Natural killer cell (primary cell): ENCODE measurements at regions not wholly inside any gene's neighbourhood (a gene's known extent, or its start where the extent isn't known, plus 50 kb on each side); places are given as distances from the start of the nearest gene placed in this dataset.

ENCODE experiments used
- ATAC-seq, 3 donors: fragments of 150-1000 bp in 2 of 3; fragments of 200-7000 bp in 1 of 3; cut with Tn5 transposase; 1 replicate in 1 of 3; 2 replicates in 2 of 3; pipeline ENCODE4 v1.10.0; 2021; ENCODE audit warnings: mild to moderate bottlenecking in 2 of 3, moderate library complexity in 2 of 3
- DNase-seq, 2 donors: peaks; one replicate each; pipeline versions ENCODE4 v3.0.0 to v3.0.0-alpha.2; 2013 to 2021; ENCODE audit warnings: mixed read lengths in 1 of 2
- H3K27ac ChIP-seq: one replicate; pipeline ENCODE4 v1.5.1; 2013; ENCODE audit warnings: mild to moderate bottlenecking, low read length
- H3K27me3 ChIP-seq: one replicate; pipeline ENCODE4 v1.6.1; 2013; ENCODE audit warnings: low read length; ENCODE audit not compliant: control insufficient read depth, insufficient read depth
- H3K36me3 ChIP-seq: one replicate; pipeline ENCODE4 v1.6.1; 2013; ENCODE audit warnings: low read length; ENCODE audit not compliant: control insufficient read depth, insufficient read depth
- H3K4me1 ChIP-seq: one replicate; pipeline ENCODE4 v1.6.1; 2013; ENCODE audit warnings: low read length; ENCODE audit not compliant: control insufficient read depth, insufficient read depth
- H3K4me3 ChIP-seq: one replicate; pipeline ENCODE4 v1.5.1; 2013; ENCODE audit warnings: low read length
- H3K9me3 ChIP-seq: one replicate; pipeline ENCODE4 v1.6.1; 2013; ENCODE audit warnings: low read length; ENCODE audit not compliant: control insufficient read depth, insufficient read depth
- H3K27ac Mint-ChIP-seq, 2 donors: one replicate each; pipeline ENCODE4 v1.8.0; 2022; ENCODE audit warnings: mild to moderate bottlenecking in 2 of 2, mixed read lengths in 2 of 2, moderate library complexity in 1 of 2
- H3K27me3 Mint-ChIP-seq, 2 donors: one replicate each; pipeline ENCODE4 v1.8.0; 2022; ENCODE audit warnings: low read depth in 2 of 2, mixed read lengths in 2 of 2
- H3K36me3 Mint-ChIP-seq: one replicate; pipeline ENCODE4 v1.8.0; 2022; ENCODE audit warnings: mixed read lengths
- H3K4me1 Mint-ChIP-seq, 2 donors: one replicate each; pipeline ENCODE4 v1.8.0; 2022; ENCODE audit warnings: mixed read lengths in 2 of 2
- H3K4me3 Mint-ChIP-seq: one replicate; pipeline ENCODE4 v1.8.0; 2022; ENCODE audit warnings: mild to moderate bottlenecking, moderate library complexity, mixed read lengths
- H3K9me3 Mint-ChIP-seq, 2 donors: one replicate each; pipeline ENCODE4 v1.8.0; 2022; ENCODE audit warnings: mixed read lengths in 2 of 2
- CTCF ChIP-seq: fragments of 200-600 bp; IDR thresholded peaks from one replicate; pipeline ENCODE4 v1.8.0; 2022; ENCODE audit warnings: antibody characterized with exemption
- WGBS: methylation state at CpG from one replicate; pipeline ENCODE4 v1.1.7; 2013; ENCODE audit warnings: missing lambda C conversion rate; ENCODE audit not compliant: insufficient coverage; 5-methylcytosine and 5-hydroxymethylcytosine counted together
- intact Hi-C: fragments of 100-400 bp; cut with micrococcal nuclease; formaldehyde crosslinking; loops from one replicate; pipeline ENCODE4 v1.14.2; 2022

GRCh38 chr12:41802803-41803202 is 341.9 kb downstream of the GXYLT1 start:
- no peaks in the 10 kb centered on the region for H3K9me3 ChIP-seq
- no peak overlapping the region for H3K4me3 ChIP-seq
- no peak for ATAC-seq
- H3K9me3 Mint-ChIP-seq: peaks cover 2 to 5% of the 10 kb centered on the region in 2 donors
- no peaks in the 10 kb centered on the region for H3K27me3 ChIP-seq
- no peak overlapping the region for H3K27ac ChIP-seq
- WGBS: 95% methylated on average over 2 of the region's 2 CpGs
- no peak overlapping the region for H3K27ac Mint-ChIP-seq
- TF ChIP-seq CTCF: no peak
- no peaks in the 10 kb centered on the region for H3K4me1 Mint-ChIP-seq
- H3K36me3 Mint-ChIP-seq: no peaks in the 10 kb centered on the region
- H3K4me1 ChIP-seq: no peaks in the 10 kb centered on the region
- DNase-seq: no peak
- no peaks in the 10 kb centered on the region for H3K36me3 ChIP-seq
- no peak overlapping the region for H3K4me3 Mint-ChIP-seq
- H3K27me3 Mint-ChIP-seq: no peaks in the 10 kb centered on the region
- intact Hi-C loops: no loop called here

GRCh38 chr12:41801261-41801660 is 343.4 kb downstream of the GXYLT1 start:
- intact Hi-C loops: no loop called here
- no peaks in the 10 kb centered on the region for H3K4me1 Mint-ChIP-seq

GRCh38 chr12:41799671-41800070 is 345.0 kb downstream of the GXYLT1 start:
- intact Hi-C loops: no loop called here
- H3K27me3 Mint-ChIP-seq: no peaks in the 10 kb centered on the region
- no peaks in the 10 kb centered on the region for H3K4me1 ChIP-seq

More at GRCh38 chr12:41801261-41801660, 343.4 kb downstream of the GXYLT1 start:
- H3K9me3 ChIP-seq: no peaks in the 10 kb centered on the region
- Mint-ChIP-seq H3K9me3 (peaks cover 2 to 3% of the 10 kb centered on the region in 2 donors), H3K27ac (no peak overlapping the region), H3K27me3 (no peaks in the 10 kb centered on the region), H3K4me3 (no peak overlapping the region), H3K36me3 (no peaks in the 10 kb centered on the region)
- DNase-seq: no peak
- H3K27me3 ChIP-seq: no peaks in the 10 kb centered on the region
- WGBS: 81% methylated on average over 1 of the region's 1 CpG
- H3K4me3 ChIP-seq: no peak overlapping the region
- no peaks in the 10 kb centered on the region for H3K36me3 ChIP-seq
- H3K27ac ChIP-seq: no peak overlapping the region
- ATAC-seq: no peak
- no peak for TF ChIP-seq CTCF
- H3K4me1 ChIP-seq: no peaks in the 10 kb centered on the region

More at GRCh38 chr12:41799671-41800070, 345.0 kb downstream of the GXYLT1 start:
- Histone ChIP-seq H3K4me3 (no peak overlapping the region), H3K27me3 (no peaks in the 10 kb centered on the region), H3K36me3 (no peaks in the 10 kb centered on the region), H3K27ac (no peak overlapping the region), H3K9me3 (no peaks in the 10 kb centered on the region)
- ATAC-seq (no peak), DNase-seq (no peak)
- Mint-ChIP-seq H3K4me1 (no peaks in the 10 kb centered on the region), H3K9me3 (peaks cover 2 to 3% of the 10 kb centered on the region in 2 donors), H3K4me3 (no peak overlapping the region), H3K27ac (no peak overlapping the region), H3K36me3 (no peaks in the 10 kb centered on the region)
- no peak for TF ChIP-seq CTCF
- 100% methylated on average over 1 of the region's 3 CpGs for WGBS
